ENCODE measurements at regions not wholly inside any gene's neighbourhood (a gene's known extent, or its start where the extent isn't known, plus 50 kb on each side); places are given as distances from the start of the nearest gene placed in this dataset.

GRCh38 chr6:165206798-165207197 lies 102.6 kb downstream of the C6orf118 start (continued):
- TF ChIP-seq, protein P1, sequence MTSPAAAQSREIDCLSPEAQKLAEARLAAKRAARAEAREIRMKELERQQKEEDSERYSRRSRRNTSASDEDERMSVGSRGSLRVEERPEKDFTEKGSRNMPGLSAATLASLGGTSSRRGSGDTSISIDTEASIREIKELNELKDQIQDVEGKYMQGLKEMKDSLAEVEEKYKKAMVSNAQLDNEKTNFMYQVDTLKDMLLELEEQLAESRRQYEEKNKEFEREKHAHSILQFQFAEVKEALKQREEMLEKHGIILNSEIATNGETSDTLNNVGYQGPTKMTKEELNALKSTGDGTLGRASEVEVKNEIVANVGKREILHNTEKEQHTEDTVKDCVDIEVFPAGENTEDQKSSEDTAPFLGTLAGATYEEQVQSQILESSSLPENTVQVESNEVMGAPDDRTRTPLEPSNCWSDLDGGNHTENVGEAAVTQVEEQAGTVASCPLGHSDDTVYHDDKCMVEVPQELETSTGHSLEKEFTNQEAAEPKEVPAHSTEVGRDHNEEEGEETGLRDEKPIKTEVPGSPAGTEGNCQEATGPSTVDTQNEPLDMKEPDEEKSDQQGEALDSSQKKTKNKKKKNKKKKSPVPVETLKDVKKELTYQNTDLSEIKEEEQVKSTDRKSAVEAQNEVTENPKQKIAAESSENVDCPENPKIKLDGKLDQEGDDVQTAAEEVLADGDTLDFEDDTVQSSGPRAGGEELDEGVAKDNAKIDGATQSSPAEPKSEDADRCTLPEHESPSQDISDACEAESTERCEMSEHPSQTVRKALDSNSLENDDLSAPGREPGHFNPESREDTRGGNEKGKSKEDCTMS (CRISPR knock-in tag; conservative IDR thresholded peaks at IDR 0.05): no peak
- no peak for TF ChIP-seq PHF8 (CRISPR knock-in tag; IDR thresholded peaks at IDR 0.05)
- TF ChIP-seq ZNF251 (CRISPR knock-in tag; IDR thresholded peaks at IDR 0.05): no peak
- no peak for TF ChIP-seq HNRNPL (IDR thresholded peaks at IDR 0.05; ENCODE audit: low read depth, low read length)
- TF ChIP-seq NFE2L1 (CRISPR knock-in tag; IDR thresholded peaks at IDR 0.05; ENCODE audit: borderline replicate concordance): no peak
- TF ChIP-seq, protein P2, sequence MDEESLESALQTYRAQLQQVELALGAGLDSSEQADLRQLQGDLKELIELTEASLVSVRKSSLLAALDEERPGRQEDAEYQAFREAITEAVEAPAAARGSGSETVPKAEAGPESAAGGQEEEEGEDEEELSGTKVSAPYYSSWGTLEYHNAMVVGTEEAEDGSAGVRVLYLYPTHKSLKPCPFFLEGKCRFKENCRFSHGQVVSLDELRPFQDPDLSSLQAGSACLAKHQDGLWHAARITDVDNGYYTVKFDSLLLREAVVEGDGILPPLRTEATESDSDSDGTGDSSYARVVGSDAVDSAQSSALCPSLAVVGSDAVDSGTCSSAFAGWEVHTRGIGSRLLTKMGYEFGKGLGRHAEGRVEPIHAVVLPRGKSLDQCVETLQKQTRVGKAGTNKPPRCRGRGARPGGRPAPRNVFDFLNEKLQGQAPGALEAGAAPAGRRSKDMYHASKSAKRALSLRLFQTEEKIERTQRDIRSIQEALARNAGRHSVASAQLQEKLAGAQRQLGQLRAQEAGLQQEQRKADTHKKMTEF (CRISPR knock-in tag; IDR thresholded peaks at IDR 0.05): no peak
- no peak for TF ChIP-seq JARID2 (CRISPR knock-in tag; IDR thresholded peaks at IDR 0.05; ENCODE audit: insufficient replicate concordance)
- no peak for TF ChIP-seq ZNF841 (CRISPR knock-in tag; IDR thresholded peaks at IDR 0.05; ENCODE audit: borderline replicate concordance)

- H3K4me3 ChIP-seq (replicated peaks in 1 of 3; ENCODE audit: insufficient read depth in 1 of 3, low read depth in 2 of 3, low read length in 3 of 3): no peak overlapping the region
- ChIA-PET POLR2A (no interaction called here), CTCF (ENCODE audit: low intra/inter-chr PET ratio, low total read pairs) (no interaction called here)
- peaks cover 96% of the 10 kb centered on the region for H3K9me3 ChIP-seq (ENCODE audit: low read length)
- TF ChIP-seq NKX3-1 (CRISPR knock-in tag; IDR thresholded peaks at IDR 0.05) (no peak), ATF3 (CRISPR knock-in tag; IDR thresholded peaks at IDR 0.05) (no peak), ZNF569 (CRISPR knock-in tag; IDR thresholded peaks at IDR 0.05; ENCODE audit: borderline replicate concordance) (no peak), ZNF564 (CRISPR knock-in tag; IDR thresholded peaks at IDR 0.05) (no peak), ZSCAN21 (CRISPR knock-in tag; IDR thresholded peaks at IDR 0.05; ENCODE audit: borderline replicate concordance) (no peak), PLRG1 (conservative IDR thresholded peaks at IDR 0.05) (no peak), ZNF567 (CRISPR knock-in tag; IDR thresholded peaks at IDR 0.05; ENCODE audit: borderline replicate concordance) (no peak)
- H3K4me1 ChIP-seq (ENCODE audit: insufficient read depth, low read length): no peaks in the 10 kb centered on the region
- in situ Hi-C loops (cut with HindIII; ENCODE audit: extremely low pct_ligation_motif_present, low pct_unique_long_range_greater_than_20kb): no loop called here
- BruUV-seq (replicated peaks): no TSS peak
- WGBS (ENCODE audit: low lambda C conversion rate): 27% methylated on average over 2 of the region's 2 CpGs
- no peaks in the 10 kb centered on the region for H3K36me3 ChIP-seq (replicated peaks in 1 of 2; ENCODE audit: control insufficient read depth in 1 of 2, insufficient read depth in 2 of 2, low read length in 2 of 2)
- no peak overlapping the region for H3K9ac ChIP-seq (ENCODE audit: insufficient read depth, low read depth, low read length)
- H3K4me2 ChIP-seq (ENCODE audit: low read depth, low read length): no peak overlapping the region
- H3K27ac ChIP-seq (ENCODE audit: extremely low read length, insufficient read depth, low read length): no peak overlapping the region
- H3K79me2 ChIP-seq (ENCODE audit: insufficient read depth, low read length): no peaks in the 10 kb centered on the region
- intact Hi-C loops (cut with micrococcal nuclease; ENCODE audit: unreplicated experiment): no loop called here
- no peak for ATAC-seq
- no peaks in the 10 kb centered on the region for H3K27me3 ChIP-seq (ENCODE audit: control insufficient read depth in 1 of 2, insufficient read depth in 2 of 2, low read length in 2 of 2)
- no peak for FAIRE-seq
- H2AFZ ChIP-seq (ENCODE audit: low read length): no peak overlapping the region
- DNase-seq (ENCODE audit: low spot score): no peak
- H4K20me1 ChIP-seq (ENCODE audit: insufficient read depth, low read length): no peaks in the 10 kb centered on the region
Measured at GRCh38 chr6:165205632-165206031, 103.8 kb downstream of the C6orf118 start.

All from HepG2 (cell line).